A549 (cell line): ENCODE measurements at regions not wholly inside any gene's neighbourhood (a gene's known extent, or its start where the extent isn't known, plus 50 kb on each side); places are given as distances from the start of the nearest gene placed in this dataset.

ENCODE experiments used
- BHLHE40 ChIP-seq: IDR thresholded peaks from 2 replicates; pipeline ENCODE4 v1.6.1; 2012; ENCODE audit warnings: low read depth, low read length, inconsistent platforms
- CBX8 ChIP-seq: fragments of 200-600 bp; sonication (generic); IDR thresholded peaks from 2 replicates; pipeline ENCODE4 v1.6.1; 2016
- EHMT2 ChIP-seq: fragments of 200-600 bp; sonication (generic); IDR thresholded peaks from 2 replicates; pipeline ENCODE4 v1.6.1; 2016; ENCODE audit warnings: antibody characterized with exemption, low read depth, mild to moderate bottlenecking, moderate library complexity
- JUN ChIP-seq, 2 experiments: fragments of >200 bp; sonication (Bioruptor Twin); formaldehyde crosslinking; IDR thresholded peaks; 2 replicates in 1 of 2; 3 replicates in 1 of 2; pipeline ENCODE4 v1.6.1; 2016 to 2017
- JUNB ChIP-seq: fragments of >200 bp; sonication (Bioruptor Twin); formaldehyde crosslinking; IDR thresholded peaks from 2 replicates; pipeline ENCODE4 v1.6.1; 2016
- TF ChIP-seq, protein P1 (sequence below): fragments of >200 bp; sonication (Bioruptor Twin); formaldehyde crosslinking; IDR thresholded peaks from 3 replicates; pipeline ENCODE4 v1.5.1; 2016
- TF ChIP-seq, protein P2 (sequence below): IDR thresholded peaks from 2 replicates; pipeline ENCODE4 v1.6.1; 2012

DNA sequence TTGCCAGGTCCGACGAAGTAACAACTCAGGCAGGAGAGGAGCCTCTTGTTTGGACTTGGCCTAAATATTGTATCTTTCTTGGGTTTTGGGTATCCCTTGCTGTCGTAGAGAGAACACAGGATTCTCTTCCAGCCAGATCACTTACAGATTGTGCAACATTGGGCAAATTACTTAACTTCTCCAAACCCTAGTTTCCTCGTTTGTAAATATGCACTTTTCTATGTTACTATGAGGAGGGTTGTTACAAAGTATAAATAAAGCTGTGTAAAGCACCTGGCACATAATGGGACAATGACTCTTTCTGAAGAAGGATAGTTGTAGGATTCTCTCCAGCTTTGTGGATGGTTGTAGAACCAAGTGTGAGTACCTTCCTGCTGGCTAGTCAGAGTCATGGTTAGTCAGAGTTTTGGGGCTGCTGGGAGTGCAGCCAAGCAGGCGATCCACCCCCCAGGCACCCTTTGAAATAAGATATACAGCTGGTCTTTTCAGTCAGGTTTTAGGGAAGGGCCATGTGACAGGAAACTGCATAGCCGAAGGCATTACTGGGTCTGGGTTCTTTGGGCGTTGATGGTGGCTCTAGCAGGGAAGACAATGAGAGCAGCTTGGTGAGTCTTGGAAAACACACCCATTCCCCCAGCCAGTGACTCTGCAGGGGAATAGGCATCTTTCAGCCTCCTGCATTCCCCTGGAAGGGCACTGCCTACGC, 49.9 kb upstream of the GDNF start:
- TF ChIP-seq CBX8 (no peak), EHMT2 (no peak), BHLHE40 (no peak), JUN (IDR thresholded peaks at IDR 0.05) (no peak), JUNB (no peak)
- TF ChIP-seq, protein P1, sequence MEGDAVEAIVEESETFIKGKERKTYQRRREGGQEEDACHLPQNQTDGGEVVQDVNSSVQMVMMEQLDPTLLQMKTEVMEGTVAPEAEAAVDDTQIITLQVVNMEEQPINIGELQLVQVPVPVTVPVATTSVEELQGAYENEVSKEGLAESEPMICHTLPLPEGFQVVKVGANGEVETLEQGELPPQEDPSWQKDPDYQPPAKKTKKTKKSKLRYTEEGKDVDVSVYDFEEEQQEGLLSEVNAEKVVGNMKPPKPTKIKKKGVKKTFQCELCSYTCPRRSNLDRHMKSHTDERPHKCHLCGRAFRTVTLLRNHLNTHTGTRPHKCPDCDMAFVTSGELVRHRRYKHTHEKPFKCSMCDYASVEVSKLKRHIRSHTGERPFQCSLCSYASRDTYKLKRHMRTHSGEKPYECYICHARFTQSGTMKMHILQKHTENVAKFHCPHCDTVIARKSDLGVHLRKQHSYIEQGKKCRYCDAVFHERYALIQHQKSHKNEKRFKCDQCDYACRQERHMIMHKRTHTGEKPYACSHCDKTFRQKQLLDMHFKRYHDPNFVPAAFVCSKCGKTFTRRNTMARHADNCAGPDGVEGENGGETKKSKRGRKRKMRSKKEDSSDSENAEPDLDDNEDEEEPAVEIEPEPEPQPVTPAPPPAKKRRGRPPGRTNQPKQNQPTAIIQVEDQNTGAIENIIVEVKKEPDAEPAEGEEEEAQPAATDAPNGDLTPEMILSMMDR: no peak
- TF ChIP-seq, protein P2, sequence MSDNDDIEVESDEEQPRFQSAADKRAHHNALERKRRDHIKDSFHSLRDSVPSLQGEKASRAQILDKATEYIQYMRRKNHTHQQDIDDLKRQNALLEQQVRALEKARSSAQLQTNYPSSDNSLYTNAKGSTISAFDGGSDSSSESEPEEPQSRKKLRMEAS: no peak
